Upper lobe of left lung (tissue), 6 donors: ENCODE measurements at regions not wholly inside any gene's neighbourhood (a gene's known extent, or its start where the extent isn't known, plus 50 kb on each side); places are given as distances from the start of the nearest gene placed in this dataset.
"Not testable (repeated sequence)": the region's sequence is repeated elsewhere in the genome, so short reads cannot be mapped to it uniquely, and the experiment has no call there.

Experiments
- ATAC-seq, 2 donors: fragments of 200-7000 bp; cut with Tn5 transposase; one replicate each; pipeline ENCODE4 v1.9.1; 2022; ENCODE audit warnings: mild to moderate bottlenecking in 2 of 2, moderate library complexity in 2 of 2; ENCODE audit not compliant: low FRiP score in 2 of 2
- DNase-seq, 2 donors: peaks; one replicate each; pipeline ENCODE4 v3.0.0-alpha.2; 2019 to 2020
- H3K27ac ChIP-seq, 4 donors: fragments of 200-600 bp; sonication (generic); one replicate each; pipeline ENCODE4 v1.5.1; 2016 to 2019
- H3K27me3 ChIP-seq, 4 donors: fragments of 200-600 bp; sonication (generic); one replicate each; pipeline ENCODE4 v1.5.1; 2017 to 2019
- H3K36me3 ChIP-seq, 4 donors: fragments of 200-600 bp; sonication (generic); one replicate each; pipeline ENCODE4 v1.5.1; 2016 to 2019
- H3K4me1 ChIP-seq, 4 donors: fragments of 200-600 bp; sonication (generic); one replicate each; pipeline ENCODE4 v1.5.1; 2018 to 2019
- H3K4me3 ChIP-seq, 4 donors: fragments of 200-600 bp; sonication (generic); one replicate each; pipeline ENCODE4 v1.5.1; 2017 to 2019; ENCODE audit warnings: mild to moderate bottlenecking in 2 of 4, moderate library complexity in 1 of 4
- H3K9me3 ChIP-seq, 4 donors: fragments of 200-600 bp; sonication (generic); one replicate each; pipeline ENCODE4 v1.5.1; 2018 to 2019
- EP300 ChIP-seq, 4 donors: sonication (generic); formaldehyde crosslinking; IDR thresholded peaks; one replicate each; pipeline ENCODE4 v1.5.1; 2017; ENCODE audit warnings: antibody characterized with exemption in 4 of 4, control low read depth in 2 of 4
- POLR2A ChIP-seq, 4 donors: fragments of 450-650 bp; IDR thresholded peaks; one replicate each; pipeline ENCODE4 v1.5.1; 2016 to 2017; ENCODE audit warnings: antibody characterized with exemption in 4 of 4, mild to moderate bottlenecking in 2 of 4
- POLR2AphosphoS5 ChIP-seq, 2 donors: sonication (generic); formaldehyde crosslinking; IDR thresholded peaks; one replicate each; pipeline ENCODE4 v1.5.1; 2017; ENCODE audit warnings: antibody characterized with exemption in 2 of 2
- WGBS, 2 donors: methylation state at CpG; one replicate each; pipeline ENCODE4 v1.1.5; 2017 to 2018; 5-methylcytosine and 5-hydroxymethylcytosine counted together
- TF ChIP-seq, protein P1 (sequence below), 6 experiments: fragments of 450-650 bp in 4 of 6; fragments of 200-600 bp in 2 of 6; sonication (generic) in 2 of 6; IDR thresholded peaks; one replicate each; pipeline ENCODE4 v1.5.1; 2016 to 2019; ENCODE audit warnings: antibody characterized with exemption in 6 of 6
- donor health status: DM: no; HTN: no; CAD: no; lungs with moderate emphysema.
- donor health status: DM: no; HTN: yes; CAD: no; lungs with severe emphysema.

DNA sequence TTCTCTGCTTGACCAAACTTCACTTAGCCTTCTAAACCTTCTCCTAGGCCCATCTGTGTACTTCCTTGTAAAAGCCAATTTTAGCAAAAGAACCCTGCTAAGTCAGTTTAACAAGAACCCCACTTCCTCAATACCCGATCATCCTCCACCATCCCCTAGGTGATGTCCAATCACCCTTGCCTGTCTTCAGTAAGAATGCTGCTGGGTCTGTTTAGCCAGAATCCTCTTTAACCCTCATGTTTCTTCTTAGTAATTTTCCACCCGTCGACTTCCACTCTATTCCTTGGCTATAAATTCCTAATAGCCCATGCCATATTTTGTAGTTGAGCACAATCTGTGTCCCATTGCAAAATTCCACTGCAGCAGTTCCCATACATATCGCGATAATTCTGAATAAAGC is 780.0 kb upstream of the RAB6C start:
- ATAC-seq: no peak
- DNase-seq: no peak
- TF ChIP-seq POLR2A (IDR thresholded peaks at IDR 0.05): no peak
- TF ChIP-seq, protein P1, sequence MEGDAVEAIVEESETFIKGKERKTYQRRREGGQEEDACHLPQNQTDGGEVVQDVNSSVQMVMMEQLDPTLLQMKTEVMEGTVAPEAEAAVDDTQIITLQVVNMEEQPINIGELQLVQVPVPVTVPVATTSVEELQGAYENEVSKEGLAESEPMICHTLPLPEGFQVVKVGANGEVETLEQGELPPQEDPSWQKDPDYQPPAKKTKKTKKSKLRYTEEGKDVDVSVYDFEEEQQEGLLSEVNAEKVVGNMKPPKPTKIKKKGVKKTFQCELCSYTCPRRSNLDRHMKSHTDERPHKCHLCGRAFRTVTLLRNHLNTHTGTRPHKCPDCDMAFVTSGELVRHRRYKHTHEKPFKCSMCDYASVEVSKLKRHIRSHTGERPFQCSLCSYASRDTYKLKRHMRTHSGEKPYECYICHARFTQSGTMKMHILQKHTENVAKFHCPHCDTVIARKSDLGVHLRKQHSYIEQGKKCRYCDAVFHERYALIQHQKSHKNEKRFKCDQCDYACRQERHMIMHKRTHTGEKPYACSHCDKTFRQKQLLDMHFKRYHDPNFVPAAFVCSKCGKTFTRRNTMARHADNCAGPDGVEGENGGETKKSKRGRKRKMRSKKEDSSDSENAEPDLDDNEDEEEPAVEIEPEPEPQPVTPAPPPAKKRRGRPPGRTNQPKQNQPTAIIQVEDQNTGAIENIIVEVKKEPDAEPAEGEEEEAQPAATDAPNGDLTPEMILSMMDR (IDR thresholded peaks at IDR 0.05): no peak
- TF ChIP-seq POLR2AphosphoS5 (IDR thresholded peaks at IDR 0.05): no peak
- TF ChIP-seq EP300 (IDR thresholded peaks at IDR 0.05): no peak

DNA sequence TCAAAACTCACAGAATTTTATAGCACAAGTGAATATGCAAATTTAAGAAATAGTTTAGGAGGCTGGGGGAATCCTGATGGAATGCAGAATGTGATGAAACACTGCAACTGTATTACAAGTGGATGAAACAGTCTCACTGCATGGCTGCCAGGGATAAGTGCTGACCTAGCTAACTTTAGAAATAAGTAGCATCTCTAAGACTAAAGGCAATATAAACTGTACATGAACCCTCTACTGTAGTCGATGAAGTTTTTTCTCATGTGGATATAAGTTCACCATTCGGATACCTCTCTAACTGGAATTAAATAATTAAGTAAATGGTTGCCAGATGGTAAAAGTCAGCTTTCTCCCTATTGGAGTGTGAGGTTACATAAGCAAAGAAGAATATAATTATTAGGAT is 777.8 kb upstream of the RAB6C start:
- DNase-seq (no peak), ATAC-seq (no peak)
- Histone ChIP-seq H3K27ac (no peak overlapping the region), H3K4me3 (no peak overlapping the region), H3K27me3 (no peaks in the 10 kb centered on the region), H3K36me3 (no peaks in the 10 kb centered on the region), H3K4me1 (no peaks in the 10 kb centered on the region), H3K9me3 (no peaks in the 10 kb centered on the region)
- 69 to 71% methylated on average over 2 of the region's 2 CpGs for WGBS, 2 donors
- TF ChIP-seq, protein P1 (IDR thresholded peaks at IDR 0.05): no peak
- TF ChIP-seq POLR2A (IDR thresholded peaks at IDR 0.05) (no peak), EP300 (IDR thresholded peaks at IDR 0.05) (no peak), POLR2AphosphoS5 (IDR thresholded peaks at IDR 0.05) (no peak)

More for the DNA sequence above, 780.0 kb upstream of the RAB6C start:
- no peaks in the 10 kb centered on the region for H3K9me3 ChIP-seq
- 79 to 80% methylated on average over 5 of the region's 5 CpGs for WGBS, 2 donors
- no peaks in the 10 kb centered on the region for H3K4me1 ChIP-seq
- no peak overlapping the region for H3K27ac ChIP-seq
- H3K27me3 ChIP-seq: no peaks in the 10 kb centered on the region
- H3K4me3 ChIP-seq: no peak overlapping the region
- no peaks in the 10 kb centered on the region for H3K36me3 ChIP-seq

DNA sequence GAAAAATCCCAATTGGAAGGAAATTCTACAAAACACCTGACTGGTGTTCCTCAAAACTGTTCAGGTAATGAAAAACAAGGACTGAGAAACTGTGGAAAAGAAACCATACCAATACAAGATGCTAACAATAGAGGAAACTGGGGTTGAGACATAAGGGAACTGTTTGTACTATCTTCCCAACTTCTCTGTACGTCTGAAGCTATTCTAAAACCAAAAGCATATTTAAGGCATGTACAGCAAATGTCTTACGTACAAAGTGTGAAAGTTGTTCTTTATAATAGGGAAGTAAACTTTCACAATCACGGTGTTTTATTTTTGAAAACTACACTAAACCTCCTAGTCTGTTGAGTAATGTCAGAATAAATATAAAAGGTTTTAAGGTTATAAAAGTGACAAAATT is 776.1 kb upstream of the RAB6C start:
- Histone ChIP-seq H3K4me1 (no peaks in the 10 kb centered on the region), H3K4me3 (no peak overlapping the region), H3K27me3 (no peaks in the 10 kb centered on the region), H3K36me3 (no peaks in the 10 kb centered on the region), H3K27ac (no peak overlapping the region), H3K9me3 (no peaks in the 10 kb centered on the region)
- ATAC-seq (peak in 1 of 2 donors; percentile 65), DNase-seq (no peak)
- TF ChIP-seq POLR2A (IDR thresholded peaks at IDR 0.05) (no peak), POLR2AphosphoS5 (IDR thresholded peaks at IDR 0.05) (no peak), EP300 (IDR thresholded peaks at IDR 0.05) (peak in 2 of 4 donors; percentile 53 to 55)
- TF ChIP-seq, protein P1 (IDR thresholded peaks at IDR 0.05): no peak
- 40 to 47% methylated on average over 3 of the region's 3 CpGs for WGBS, 2 donors

DNA sequence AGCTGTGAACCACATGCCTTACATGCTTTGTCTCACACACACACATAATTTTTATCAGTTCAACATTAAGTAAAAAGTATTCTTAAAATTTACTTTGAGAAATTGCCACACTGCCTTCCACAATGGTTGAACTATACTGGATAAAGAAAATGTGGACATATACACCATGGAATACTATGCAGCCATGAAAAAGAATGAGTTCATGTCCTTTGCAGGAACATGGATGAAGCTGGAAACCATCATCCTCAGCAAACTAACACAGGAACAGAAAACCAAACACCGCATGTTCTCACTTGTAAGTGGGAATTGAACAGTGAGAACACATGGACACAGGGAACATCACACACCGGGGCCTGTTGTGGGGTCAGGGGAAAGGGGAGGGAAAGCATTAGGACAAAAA is 774.9 kb upstream of the RAB6C start:
- not testable (repeated sequence) for DNase-seq, H3K27ac ChIP-seq, H3K9me3 ChIP-seq, H3K4me3 ChIP-seq, H3K4me1 ChIP-seq, ATAC-seq, H3K27me3 ChIP-seq, H3K36me3 ChIP-seq
- 93 to 97% methylated on average over 2 of the region's 2 CpGs for WGBS, 2 donors

DNA sequence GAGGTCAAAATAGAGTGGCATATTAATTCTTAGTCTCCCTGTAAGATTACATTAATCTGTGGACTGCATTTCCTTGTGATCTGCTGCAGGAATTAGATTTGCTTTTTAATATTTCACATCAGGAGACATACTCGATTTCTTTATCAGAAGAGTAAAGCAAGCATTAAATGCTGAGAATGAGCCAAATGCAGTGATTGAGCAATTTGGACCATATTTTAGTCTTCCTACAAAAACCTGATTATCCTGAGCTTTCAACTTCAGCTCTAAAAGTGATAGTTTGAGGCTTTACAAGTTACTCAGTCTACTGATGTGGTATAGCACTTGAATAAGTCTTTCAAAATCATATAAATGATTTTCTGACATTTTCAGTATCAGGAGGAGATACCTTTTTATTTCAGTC is 774.3 kb upstream of the RAB6C start:
- no peaks in the 10 kb centered on the region for H3K27me3 ChIP-seq
- WGBS, 2 donors: 57 to 58% methylated on average over 1 of the region's 1 CpG
- ATAC-seq: no peak
- H3K9me3 ChIP-seq: no peaks in the 10 kb centered on the region
- no peaks in the 10 kb centered on the region for H3K36me3 ChIP-seq
- H3K27ac ChIP-seq: no peak overlapping the region
- H3K4me3 ChIP-seq: no peak overlapping the region
- DNase-seq: no peak
- H3K4me1 ChIP-seq: no peaks in the 10 kb centered on the region
- TF ChIP-seq POLR2A (IDR thresholded peaks at IDR 0.05) (no peak), EP300 (IDR thresholded peaks at IDR 0.05) (no peak), POLR2AphosphoS5 (IDR thresholded peaks at IDR 0.05) (no peak)
- TF ChIP-seq, protein P1 (IDR thresholded peaks at IDR 0.05): no peak
